Dedifferentiated amniotic fluid mesenchymal stem cell (primary cell): ENCODE measurements at regions not wholly inside any gene's neighbourhood (a gene's known extent, or its start where the extent isn't known, plus 50 kb on each side); places are given as distances from the start of the nearest gene placed in this dataset.

ENCODE experiments used
- DNase-seq: peaks from one replicate; pipeline ENCODE4 v3.0.0-alpha.2; 2016; ENCODE audit errors: extremely low spot score

DNA sequence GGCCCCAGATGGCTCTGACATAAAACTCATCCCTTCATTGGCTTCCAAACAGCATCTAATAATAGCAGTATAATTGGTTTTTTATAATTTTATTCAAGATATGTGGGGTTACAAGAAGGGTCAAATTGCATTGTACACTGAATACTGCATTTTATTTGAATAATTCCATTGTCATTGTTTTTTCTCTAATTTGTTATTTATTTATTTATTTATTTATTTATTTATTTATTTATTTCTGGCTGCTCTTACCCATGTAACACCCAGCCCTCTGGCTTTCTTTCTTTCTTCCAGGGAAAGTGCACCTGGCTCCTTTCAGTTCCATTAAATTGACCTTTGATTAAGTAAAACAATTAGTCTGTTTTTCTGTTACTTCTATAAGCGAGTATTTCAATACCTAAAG is 210.1 kb downstream of the CDH9 start:
- no peak for DNase-seq

- DNase-seq: no peak
These were observed 225.2 kb downstream of the CDH9 start for GRCh38 chr5:26813235-26813634.

- DNase-seq: no peak
These were observed 225.7 kb downstream of the CDH9 start for GRCh38 chr5:26812714-26813113.

- peak; percentile 11 for DNase-seq
These were observed 230.9 kb downstream of the CDH9 start for GRCh38 chr5:26807231-26808199.

GRCh38 chr5:26805076-26805475 is 233.3 kb downstream of the CDH9 start:
- DNase-seq: no peak

- DNase-seq: no peak
These were observed 235.4 kb downstream of the CDH9 start for GRCh38 chr5:26802944-26803343.

- DNase-seq: no peak
These were observed 247.0 kb downstream of the CDH9 start for GRCh38 chr5:26791433-26791832.

DNA sequence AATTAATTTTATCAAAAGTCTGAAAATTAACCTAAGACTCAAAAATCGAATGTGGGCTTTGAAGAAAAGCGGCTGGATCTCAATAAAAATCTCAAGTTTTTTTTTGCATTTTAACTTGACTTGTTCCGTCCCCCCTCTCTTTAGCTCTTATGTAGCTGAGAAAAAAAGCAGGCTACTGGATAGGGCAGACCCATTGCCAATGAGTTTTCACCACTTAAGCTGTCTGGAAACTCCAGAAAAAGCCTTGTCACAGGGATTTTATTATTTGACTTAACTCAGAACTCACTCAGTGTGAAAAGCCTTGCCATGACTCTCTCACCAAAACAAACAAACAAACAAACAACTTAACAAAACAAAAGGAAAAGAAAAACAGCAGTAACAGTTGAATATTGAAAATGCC is 247.4 kb downstream of the CDH9 start:
- no peak for DNase-seq

DNA sequence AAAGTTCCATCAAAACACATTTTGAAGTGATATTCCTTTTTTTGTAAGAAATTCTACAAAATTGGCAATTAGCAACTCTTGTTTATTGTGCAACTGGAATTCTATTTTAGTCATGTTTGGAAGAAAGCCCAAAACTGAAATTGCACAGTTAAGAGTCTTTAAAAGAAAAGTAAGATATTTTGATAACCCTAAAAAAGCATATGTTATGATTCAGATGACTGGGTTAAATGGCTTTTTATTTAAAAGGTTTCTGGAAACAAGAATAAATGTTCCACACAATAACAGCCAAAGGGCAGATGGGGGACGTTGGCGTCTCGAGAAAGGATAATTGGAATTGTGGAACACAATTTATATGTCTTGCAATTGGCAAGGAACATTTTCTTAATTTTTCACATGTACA is 275.2 kb downstream of the CDH9 start:
- no peak for DNase-seq

GRCh38 chr5:26761446-26761845 is 276.9 kb downstream of the CDH9 start:
- DNase-seq: no peak

- DNase-seq: no peak
These were observed 277.3 kb downstream of the CDH9 start for GRCh38 chr5:26761045-26761444.

DNA sequence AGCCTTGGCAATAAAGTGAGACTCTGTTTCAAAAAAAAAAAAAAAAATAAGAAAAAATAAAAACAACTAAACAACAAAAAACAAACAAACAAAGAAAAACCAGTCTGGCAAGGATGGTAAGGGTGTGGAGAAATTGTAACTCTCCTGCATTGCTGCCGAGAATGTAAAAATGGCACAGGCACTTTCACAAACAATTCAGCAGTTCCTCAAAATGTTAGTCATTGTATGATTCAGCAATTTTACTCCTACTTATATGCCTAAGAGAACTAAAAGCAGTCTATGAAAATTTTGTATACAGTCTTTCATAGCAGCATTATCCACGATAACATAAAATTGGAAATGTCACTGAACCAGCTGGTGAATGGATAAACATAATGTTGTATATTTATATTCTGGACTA is 280.4 kb downstream of the CDH9 start:
- DNase-seq: no peak

GRCh38 chr5:26749829-26750228 is 288.6 kb downstream of the CDH9 start:
- no peak for DNase-seq

DNA sequence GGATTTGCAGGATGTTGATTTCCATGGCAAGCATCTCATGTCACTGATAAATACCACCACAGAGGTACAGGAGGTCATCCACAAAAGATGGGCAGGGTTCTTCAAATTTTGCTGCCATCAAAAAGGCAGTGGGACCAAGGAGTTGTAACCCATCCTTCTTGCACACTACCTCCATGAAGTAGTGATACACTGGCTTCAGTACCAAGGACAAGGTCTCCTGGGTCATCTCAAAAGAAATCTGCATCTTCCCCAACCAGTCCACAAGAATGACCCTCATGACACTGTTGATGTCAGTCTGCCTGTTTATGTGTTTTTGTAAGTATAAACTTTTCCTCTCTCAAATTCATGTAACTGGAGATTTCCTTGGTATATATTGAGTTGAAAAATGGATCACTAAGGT is 298.2 kb downstream of the CDH9 start:
- DNase-seq: no peak

DNA sequence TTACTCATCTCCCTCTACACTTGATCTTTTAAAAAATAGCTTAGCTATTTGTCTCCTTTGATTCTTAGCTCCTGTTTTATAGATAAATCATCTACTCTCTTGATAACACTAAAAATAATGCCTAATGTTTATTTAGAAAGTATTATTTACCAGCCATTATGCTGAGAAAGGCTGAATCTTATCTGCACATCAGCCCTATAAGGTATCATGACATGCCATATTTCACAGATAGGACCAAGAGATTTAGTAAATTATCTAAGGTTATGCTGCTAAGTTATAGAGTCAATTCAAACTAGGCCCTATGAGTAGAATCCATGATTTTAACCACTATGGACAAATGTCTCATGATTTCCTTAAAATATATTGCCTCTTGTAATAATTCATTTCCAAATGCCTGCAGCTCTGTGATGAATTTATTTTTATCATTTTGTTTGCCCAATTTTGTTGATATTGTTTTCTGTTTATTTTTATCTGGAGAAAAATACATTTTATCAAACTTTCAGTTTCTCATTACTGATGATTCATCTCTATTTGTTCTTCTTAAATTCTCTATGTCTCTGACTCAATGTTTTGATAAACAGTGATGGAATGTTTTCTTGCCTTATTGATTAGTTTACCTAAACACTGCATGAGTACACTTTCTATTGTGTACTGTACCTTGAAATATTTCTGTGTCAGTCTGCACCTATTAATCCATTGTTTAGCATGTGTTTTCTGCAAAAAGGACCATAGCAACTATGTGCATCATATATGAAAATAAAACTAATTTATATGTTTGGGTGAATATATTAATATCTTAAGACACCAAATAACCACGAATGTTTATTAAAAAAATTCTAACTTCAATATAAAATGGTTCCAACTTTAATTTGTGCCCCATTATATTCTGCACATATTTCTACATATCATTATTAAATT is 300.8 kb downstream of the CDH9 start:
- no peak for DNase-seq

DNA sequence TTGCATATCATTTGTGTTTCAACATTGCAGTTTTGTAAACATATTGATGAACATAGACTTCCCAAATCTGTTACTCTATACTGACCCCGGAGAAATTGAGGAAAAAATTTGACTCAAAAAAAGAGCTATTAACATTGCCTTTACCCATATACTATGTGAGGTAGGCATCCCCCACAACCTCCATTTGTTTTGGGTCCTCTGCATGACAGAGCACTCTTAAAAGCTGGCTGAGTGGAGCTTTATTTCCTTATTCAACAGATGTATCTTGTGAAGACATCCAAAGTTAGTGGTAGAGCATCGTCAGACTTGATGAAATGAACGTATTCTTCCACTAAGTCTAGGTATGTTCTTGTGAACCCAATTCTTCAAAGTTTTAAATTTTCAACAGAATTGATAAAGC is 310.5 kb downstream of the CDH9 start:
- DNase-seq: no peak

GRCh38 chr5:26719803-26720202 is 318.6 kb downstream of the CDH9 start:
- DNase-seq: no peak

GRCh38 chr5:26700759-26701384 is 337.5 kb downstream of the CDH9 start:
- no peak for DNase-seq

DNA sequence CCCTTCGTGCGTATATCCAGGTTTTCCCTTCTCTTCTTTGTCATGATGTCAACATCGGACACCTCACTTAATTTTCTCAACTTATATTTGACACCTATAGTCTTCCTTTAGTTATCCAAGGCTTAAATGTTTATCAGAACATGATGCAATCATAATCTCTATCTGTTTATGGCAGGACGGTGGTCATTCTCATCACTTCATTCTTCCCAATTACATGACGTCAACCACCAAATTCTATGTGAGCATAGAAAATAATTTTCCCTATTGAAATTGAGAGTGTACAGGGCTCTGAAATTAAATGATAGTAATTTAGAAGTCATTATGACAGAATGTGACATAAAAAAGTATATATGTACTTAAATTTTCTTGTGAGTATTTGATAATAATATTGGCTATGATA is 345.4 kb downstream of the CDH9 start:
- DNase-seq: no peak

DNA sequence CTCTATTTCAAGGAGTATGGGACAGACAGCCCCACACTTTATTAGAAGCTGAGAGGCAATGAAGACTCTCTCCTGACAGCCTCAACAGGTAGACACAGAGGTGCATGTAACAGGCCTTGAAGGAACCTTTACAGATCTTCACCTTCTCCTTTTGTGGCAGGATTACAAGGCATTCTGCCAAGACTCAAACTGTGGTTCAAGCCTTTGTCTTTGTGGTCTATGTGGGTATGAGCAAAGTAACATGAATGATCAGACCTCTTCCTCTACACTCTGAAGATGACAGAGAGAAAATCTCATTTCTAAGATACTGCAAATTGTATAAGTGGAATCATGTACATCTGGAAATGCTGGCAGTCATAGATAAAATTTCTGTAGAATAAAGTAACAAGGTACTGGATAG is 346.9 kb downstream of the CDH9 start:
- no peak for DNase-seq

DNA sequence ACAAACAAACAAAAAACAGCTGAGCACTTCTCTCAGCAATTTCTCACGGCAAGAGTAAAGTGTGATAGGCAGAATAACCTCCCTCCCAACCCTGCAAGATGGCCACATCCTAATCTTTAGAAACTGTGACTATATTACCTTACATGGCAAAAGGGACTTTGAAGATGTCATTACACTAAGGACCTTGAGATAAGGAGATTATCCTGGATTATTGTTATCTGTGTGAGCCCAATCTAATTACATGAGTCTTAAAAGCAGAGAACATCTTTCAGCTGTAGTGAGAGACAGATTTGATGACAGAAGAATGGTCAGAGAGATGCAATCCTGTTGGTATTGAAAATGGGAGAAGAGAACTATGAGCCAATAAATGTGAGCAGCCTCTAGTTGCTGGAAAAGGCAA is 347.9 kb downstream of the CDH9 start:
- no peak for DNase-seq

- no peak for DNase-seq
These were observed 356.5 kb downstream of the CDH9 start for GRCh38 chr5:26681861-26682260.
